IMR-90 (cell line): ENCODE measurements at regions not wholly inside any gene's neighbourhood (a gene's known extent, or its start where the extent isn't known, plus 50 kb on each side); places are given as distances from the start of the nearest gene placed in this dataset.

ENCODE experiments used
- ATAC-seq: fragments of 200-7000 bp; cut with Tn5 transposase; 2 replicates; pipeline ENCODE4 v1.9.1; 2020; ENCODE audit warnings: low read depth, mild to moderate bottlenecking, moderate library complexity
- BruUV-seq: library from RNA; stranded (reverse); fragments of 400-500 nt; replicated peaks from 2 replicates; lab custom pipeline; 2021; lab: Mats Ljungman, UMichigan
- CTCF ChIA-PET: fragments of 300-600 bp; formaldehyde crosslinking; extraction: SDS; loops from one replicate; lab custom pipeline; 2021; ENCODE audit warnings: antibody characterized with exemption; lab: Yijun Ruan, JAX
- POLR2A ChIA-PET: fragments of 300-600 bp; sonication (Branson Sonifier 250); formaldehyde crosslinking; loops from one replicate; lab custom pipeline; 2022; ENCODE audit warnings: antibody characterized with exemption; ENCODE audit not compliant: unreplicated experiment; lab: Charles Lee
- DNase-seq: peaks from one replicate; pipeline ENCODE4 v3.0.0; 2013
- H2AFZ ChIP-seq: replicated peaks from 2 replicates; pipeline ENCODE3; 2013; ENCODE audit warnings: low read length, mild to moderate bottlenecking; ENCODE audit not compliant: poor library complexity
- H2AK5ac ChIP-seq: 2 replicates; pipeline ENCODE4 v1.6.1; 2013; ENCODE audit warnings: low read depth, low read length, inconsistent platforms
- H2AK9ac ChIP-seq: replicated peaks from 2 replicates; pipeline ENCODE3; 2013; ENCODE audit warnings: mild to moderate bottlenecking, low read depth, low read length, moderate library complexity; ENCODE audit not compliant: poor library complexity
- H2BK120ac ChIP-seq: 2 replicates; pipeline ENCODE4 v1.6.1; 2013; ENCODE audit warnings: low read depth, low read length, inconsistent platforms
- H2BK15ac ChIP-seq: 3 replicates; pipeline ENCODE4 v1.6.1; 2013; ENCODE audit warnings: low read depth, low read length, inconsistent platforms
- H2BK20ac ChIP-seq: 2 replicates; pipeline ENCODE4 v1.6.1; 2013; ENCODE audit warnings: low read depth, mild to moderate bottlenecking, inconsistent platforms, low read length, moderate library complexity
- H2BK5ac ChIP-seq: 2 replicates; pipeline ENCODE4 v1.6.1; 2013; ENCODE audit warnings: mild to moderate bottlenecking, low read depth, low read length, inconsistent platforms; ENCODE audit not compliant: poor library complexity, severe bottlenecking
- H3K14ac ChIP-seq: replicated peaks from 2 replicates; pipeline ENCODE4 v1.6.1; 2013; ENCODE audit warnings: low read depth, low read length, inconsistent platforms
- H3K18ac ChIP-seq: 2 replicates; pipeline ENCODE4 v1.6.1; 2013; ENCODE audit warnings: low read depth, low read length, control low read depth
- H3K23ac ChIP-seq: 2 replicates; pipeline ENCODE4 v1.6.1; 2013; ENCODE audit warnings: low read depth, low read length, inconsistent platforms
- H3K27ac ChIP-seq: 2 replicates; pipeline ENCODE4 v1.5.1; 2013; ENCODE audit warnings: mild to moderate bottlenecking, control low read depth, low read length; ENCODE audit not compliant: insufficient read depth
- H3K27me3 ChIP-seq: 2 replicates; pipeline ENCODE4 v1.6.1; 2013; ENCODE audit warnings: low read length; ENCODE audit not compliant: control insufficient read depth, insufficient read depth
- H3K36me3 ChIP-seq: 2 replicates; pipeline ENCODE4 v1.6.1; 2013; ENCODE audit warnings: low read length, mixed read lengths; ENCODE audit not compliant: control insufficient read depth, insufficient read depth
- H3K4ac ChIP-seq: 2 replicates; pipeline ENCODE4 v1.6.1; 2013; ENCODE audit warnings: low read depth, low read length, inconsistent platforms
- H3K4me1 ChIP-seq: 2 replicates; pipeline ENCODE4 v1.6.1; 2013; ENCODE audit warnings: low read length, mixed read lengths; ENCODE audit not compliant: control insufficient read depth, insufficient read depth
- H3K4me2 ChIP-seq: 2 replicates; pipeline ENCODE4 v1.6.1; 2013; ENCODE audit warnings: low read depth, mild to moderate bottlenecking, control low read depth, low read length, moderate library complexity
- H3K4me3 ChIP-seq: 2 replicates; pipeline ENCODE4 v1.5.1; 2013; ENCODE audit warnings: low read depth, mild to moderate bottlenecking, control low read depth, low read length, moderate library complexity; ENCODE audit not compliant: insufficient read depth
- H3K56ac ChIP-seq: 2 replicates; pipeline ENCODE4 v1.6.1; 2013; ENCODE audit warnings: low read length, inconsistent platforms; ENCODE audit not compliant: insufficient read depth; ENCODE audit errors: extremely low read depth
- H3K79me1 ChIP-seq, 2 experiments: 2 replicates each; pipeline ENCODE4 v1.6.1; 2013; ENCODE audit warnings: low read length in 2 of 2, inconsistent platforms in 1 of 2, low read depth in 1 of 2
- H3K9ac ChIP-seq: 2 replicates; pipeline ENCODE4 v1.6.1; 2013; ENCODE audit warnings: low read depth, low read length, control low read depth
- H3K9me1 ChIP-seq: 2 replicates; pipeline ENCODE4 v1.6.1; 2013; ENCODE audit warnings: low read length, inconsistent platforms; ENCODE audit not compliant: insufficient read depth
- H3K9me3 ChIP-seq: 2 replicates; pipeline ENCODE4 v1.6.1; 2013; ENCODE audit warnings: low read length; ENCODE audit not compliant: control insufficient read depth, insufficient read depth
- H4K20me1 ChIP-seq: 2 replicates; pipeline ENCODE4 v1.6.1; 2013; ENCODE audit warnings: low read length, inconsistent platforms; ENCODE audit not compliant: insufficient read depth
- H4K5ac ChIP-seq: 2 replicates; pipeline ENCODE4 v1.6.1; 2013; ENCODE audit warnings: mild to moderate bottlenecking, low read depth, low read length, control low read depth
- H4K8ac ChIP-seq, 2 experiments: 2 replicates each; pipeline ENCODE4 v1.6.1; 2013; ENCODE audit warnings: low read depth in 2 of 2, low read length in 2 of 2, control low read depth in 1 of 2, inconsistent platforms in 1 of 2
- H4K91ac ChIP-seq: 2 replicates; pipeline ENCODE4 v1.6.1; 2013; ENCODE audit warnings: low read depth, low read length, inconsistent platforms; ENCODE audit not compliant: insufficient read depth
- BHLHE40 ChIP-seq: fragments of 150-350 bp; IDR thresholded peaks from 2 replicates; pipeline ENCODE4 v1.6.1; 2016; ENCODE audit warnings: mild to moderate bottlenecking, low read depth, low read length
- CEBPB ChIP-seq: IDR thresholded peaks from 2 replicates; pipeline ENCODE4 v1.6.1; 2012; ENCODE audit warnings: low read depth, low read length, improper control_type of control experiment
- FOS ChIP-seq: fragments of 150-350 bp; IDR thresholded peaks from 2 replicates; pipeline ENCODE4 v1.6.1; 2016; ENCODE audit warnings: low read depth, low read length
- MAFK ChIP-seq: IDR thresholded peaks from 2 replicates; pipeline ENCODE4 v1.6.1; 2012; ENCODE audit warnings: low read depth, low read length, improper control_type of control experiment
- MAZ ChIP-seq: IDR thresholded peaks from 2 replicates; pipeline ENCODE4 v1.6.1; 2012; ENCODE audit warnings: low read depth, mild to moderate bottlenecking, low read length, improper control_type of control experiment, moderate library complexity, borderline replicate concordance
- MXI1 ChIP-seq: IDR thresholded peaks from 2 replicates; pipeline ENCODE4 v1.6.1; 2012; ENCODE audit warnings: low read depth, mild to moderate bottlenecking, low read length, moderate library complexity, borderline replicate concordance
- POLR2A ChIP-seq: IDR thresholded peaks from 2 replicates; pipeline ENCODE4 v1.6.1; 2012; ENCODE audit warnings: mild to moderate bottlenecking, low read depth, low read length
- RAD21 ChIP-seq: IDR thresholded peaks from 2 replicates; pipeline ENCODE4 v1.6.1; 2012; ENCODE audit warnings: low read length, improper control_type of control experiment
- RCOR1 ChIP-seq: IDR thresholded peaks from 2 replicates; pipeline ENCODE4 v1.6.1; 2012; ENCODE audit warnings: mild to moderate bottlenecking, low read length, improper control_type of control experiment; ENCODE audit not compliant: insufficient replicate concordance
- RFX5 ChIP-seq: IDR thresholded peaks from 2 replicates; pipeline ENCODE4 v1.8.0; 2012; ENCODE audit warnings: low read depth, mild to moderate bottlenecking, low read length, moderate library complexity
- WGBS, 2 experiments: methylation state at CpG; one replicate each; pipeline versions ENCODE4 v1.1.5 to v1.1.7; 2013; ENCODE audit warnings: missing lambda C conversion rate in 2 of 2; ENCODE audit not compliant: insufficient read length in 1 of 2; ENCODE audit errors: extremely low coverage in 2 of 2; 5-methylcytosine and 5-hydroxymethylcytosine counted together
- dilution Hi-C: fragments of 300-500 bp; cut with HindIII; formaldehyde crosslinking; loops from one replicate; pipeline ENCODE4 v1.14.3; 2018; ENCODE audit warnings: low sequenced_read_pairs; ENCODE audit not compliant: unreplicated experiment
- in situ Hi-C: fragments of 300-500 bp; cut with MboI; formaldehyde crosslinking; loops from 3 replicates; pipeline ENCODE4 v1.14.3; 2019; ENCODE audit warnings: low sequenced_read_pairs, inconsistent platforms, mixed read lengths
- intact Hi-C: fragments of 100-400 bp; cut with micrococcal nuclease; formaldehyde crosslinking; loops from 2 replicates; pipeline ENCODE4 v1.10.0; 2022

- dilution Hi-C loops, result no loop called here
- DNase-seq, result no peak
- Histone ChIP-seq H3K9me1 (no peaks in the 10 kb centered on the region), H3K4me2 (no peak overlapping the region), H3K36me3 (no peaks in the 10 kb centered on the region), H3K27me3 (no peaks in the 10 kb centered on the region; the same call in 1 of the 2 replicates), H2BK20ac (no peak overlapping the region), H3K79me1 (no peaks in the 10 kb centered on the region), H3K56ac (no peak overlapping the region), H3K14ac (no peak overlapping the region), H2AK9ac (no peak overlapping the region), H3K9ac (no peak overlapping the region), H3K23ac (no peak overlapping the region), H3K4me1 (no peaks in the 10 kb centered on the region; the same call in 1 of the 2 replicates), H4K20me1 (no peaks in the 10 kb centered on the region), H3K9me3 (no peaks in the 10 kb centered on the region), H2AK5ac (no peak overlapping the region), H2BK5ac (no peak overlapping the region), H4K91ac (no peak overlapping the region), H3K4ac (no peak overlapping the region), H3K27ac (no peak overlapping the region), H3K4me3 (no peak overlapping the region), H4K5ac (no peak overlapping the region), H2AFZ (no peak overlapping the region), H4K8ac (no peak overlapping the region), H3K18ac (no peak overlapping the region), H2BK120ac (no peak overlapping the region), H2BK15ac (no peak overlapping the region)
- in situ Hi-C loops, result no loop called here
- ChIA-PET CTCF (no interaction called here), POLR2A (no interaction called here)
- intact Hi-C loops, result no loop called here
- BruUV-seq, result no TSS peak
- TF ChIP-seq MAZ (no peak), RAD21 (no peak), POLR2A (no peak), BHLHE40 (no peak), RFX5 (no peak), CEBPB (no peak), RCOR1 (no peak), MXI1 (no peak), FOS (no peak), MAFK (no peak)
- no peak for ATAC-seq
- WGBS, 2 experiments, result no CpG with 5 or more reads among the region's 4 CpGs
These were observed 292.8 kb downstream of the MEX3B start for GRCh38 chr15:81752974-81753373.
